GM23248 (cell line): ENCODE measurements at regions not wholly inside any gene's neighbourhood (a gene's known extent, or its start where the extent isn't known, plus 50 kb on each side); places are given as distances from the start of the nearest gene placed in this dataset.

Experiments
- EZH2 ChIP-seq: fragments of 200-600 bp; sonication (generic); IDR thresholded peaks from 2 replicates; pipeline ENCODE4 v1.6.1; 2018; ENCODE audit warnings: antibody characterized with exemption, mild to moderate bottlenecking; ENCODE audit not compliant: insufficient read depth, poor library complexity, severe bottlenecking
- EZH2phosphoT487 ChIP-seq: fragments of 200-600 bp; sonication (generic); IDR thresholded peaks from 2 replicates; pipeline ENCODE4 v1.6.1; 2018; ENCODE audit warnings: antibody characterized with exemption, moderate library complexity, mild to moderate bottlenecking, low read depth; ENCODE audit not compliant: insufficient read depth

GRCh38 chr15:88331291-88331690, 74.8 kb upstream of the NTRK3 start:
- TF ChIP-seq EZH2 = no peak
- TF ChIP-seq EZH2phosphoT487 = no peak
